ENCODE measurements at regions not wholly inside any gene's neighbourhood (a gene's known extent, or its start where the extent isn't known, plus 50 kb on each side); places are given as distances from the start of the nearest gene placed in this dataset.

DNA sequence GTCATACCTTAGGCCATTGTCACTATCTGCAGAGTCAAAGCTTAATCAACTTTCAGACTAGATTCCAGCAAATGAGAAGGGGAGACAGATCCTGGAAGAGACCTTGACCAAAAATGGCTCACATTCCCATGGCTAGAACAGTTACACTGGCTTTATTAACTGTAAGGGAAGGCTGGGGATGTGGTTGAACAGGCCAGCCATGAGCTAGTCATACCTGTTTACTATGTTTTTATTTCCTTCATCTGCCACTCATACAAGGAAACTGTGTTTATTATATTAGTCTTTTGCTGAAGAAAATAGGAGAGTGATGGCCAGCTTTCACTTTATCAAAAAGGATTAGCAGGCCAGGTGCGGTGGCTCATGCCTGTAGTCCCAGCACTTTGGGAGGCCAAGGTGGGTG lies 319.7 kb downstream of the RAPGEF2 start:
- Histone ChIP-seq H3K18ac (ENCODE audit: extremely low read depth, low read length) (no peak overlapping the region), H4K5ac (ENCODE audit: insufficient read length, low read depth, low read length) (no peak overlapping the region), H3K4me1 (replicated peaks in 1 of 4; ENCODE audit: control insufficient read depth in 3 of 4, insufficient read depth in 4 of 4, low read length in 3 of 4) (peaks cover 0 to 6% (median 0%) of the 10 kb centered on the region in 4 experiments; a peak in 3 of 7 replicates), H3K9ac (replicated peaks in 1 of 4; ENCODE audit: extremely low read depth in 1 of 4, low read depth in 3 of 4, low read length in 3 of 4) (no peak overlapping the region), H4K20me1 (replicated peaks in 1 of 2; ENCODE audit: control insufficient read depth in 1 of 2, insufficient read depth in 2 of 2, low read length in 2 of 2) (no peaks in the 10 kb centered on the region), H3K79me2 (ENCODE audit: control insufficient read depth in 1 of 2, insufficient read depth in 2 of 2, low read length in 2 of 2) (no peaks in the 10 kb centered on the region), H3K9me3 (ENCODE audit: insufficient read depth in 2 of 2, low read depth in 1 of 2, low read length in 1 of 2) (no peaks in the 10 kb centered on the region), H3K4me2 (ENCODE audit: insufficient read depth in 1 of 2, low read depth in 2 of 2, low read length in 2 of 2) (no peak overlapping the region), H3K23me2 (ENCODE audit: low read depth, low read length) (no peaks in the 10 kb centered on the region), H3K27me3 (replicated peaks in 1 of 4; ENCODE audit: control insufficient read depth in 3 of 4, extremely low read depth in 1 of 4, insufficient read depth in 3 of 4, low read length in 3 of 4) (no peaks in the 10 kb centered on the region), H3K4ac (replicated peaks; ENCODE audit: insufficient read length, low read depth, low read length) (no peak overlapping the region), H2BK120ac (replicated peaks; ENCODE audit: low read depth, low read length) (no peak overlapping the region), H3K14ac (ENCODE audit: insufficient read length) (no peak overlapping the region), H4K8ac (ENCODE audit: extremely low read depth, insufficient read depth, low read length) (no peak overlapping the region), H3K79me1 (ENCODE audit: low read depth, low read length) (no peaks in the 10 kb centered on the region), H2BK5ac (ENCODE audit: low read depth, low read length) (no peak overlapping the region), H3K56ac (replicated peaks; ENCODE audit: insufficient read length, low read depth, low read length) (no peak overlapping the region), H2AFZ (ENCODE audit: low read length) (no peak overlapping the region), H3K36me3 (ENCODE audit: control insufficient read depth in 2 of 4, insufficient read depth in 4 of 4, low read length in 3 of 4) (no peaks in the 10 kb centered on the region), H2BK12ac (ENCODE audit: low read depth, low read length) (no peak overlapping the region), H3K23ac (ENCODE audit: insufficient read length) (no peak overlapping the region), H2BK20ac (ENCODE audit: low read length) (no peak overlapping the region), H3K27ac (ENCODE audit: low read depth, low read length) (no peak overlapping the region), H4K91ac (replicated peaks; ENCODE audit: insufficient read length, low read length) (no peak overlapping the region), H2BK15ac (ENCODE audit: low read length) (no peak overlapping the region), H3K4me3 (ENCODE audit: extremely low read depth in 1 of 4, insufficient read depth in 2 of 4, low read depth in 3 of 4, low read length in 4 of 4) (no peak overlapping the region), H2AK5ac (ENCODE audit: low read depth, low read length) (no peak overlapping the region)
- FAIRE-seq (no peak), DNase-seq (ENCODE audit: low read depth in 1 of 2, low spot score in 2 of 2) (no peak)
- ChIA-PET CTCF (ENCODE audit: partially characterized antibody) (no interaction called here), POLR2A (ENCODE audit: partially characterized antibody) (no interaction called here)
- 94% methylated on average over 1 of the region's 1 CpG; no CpG with 5 or more reads in 1 of the 2 experiments for WGBS, 2 experiments (ENCODE audit: extremely low coverage in 1 of 2, insufficient coverage in 1 of 2, insufficient read length in 1 of 2, insufficient replicate concordance in 2 of 2, low coverage in 1 of 2, low lambda C conversion rate in 2 of 2, missing lambda C conversion rate in 1 of 2)
- TF ChIP-seq RFX5 (IDR thresholded peaks at IDR 0.05; ENCODE audit: borderline replicate concordance, low read depth, low read length) (no peak), PHF8 (conservative IDR thresholded peaks at IDR 0.05; ENCODE audit: low read depth, low read length) (no peak), SP4 (IDR thresholded peaks at IDR 0.05; ENCODE audit: low read length) (no peak), FOSL1 (IDR thresholded peaks at IDR 0.05; ENCODE audit: insufficient read depth, low read depth, low read length) (no peak), SAP30 (IDR thresholded peaks at IDR 0.05; ENCODE audit: insufficient read depth, insufficient replicate concordance, low read length) (no peak), POLR2AphosphoS5 (IDR thresholded peaks at IDR 0.05; ENCODE audit: low read depth, low read length) (no peak), RXRA (IDR thresholded peaks at IDR 0.05; ENCODE audit: insufficient read depth, low read depth, low read length) (no peak), JUN (IDR thresholded peaks at IDR 0.05; ENCODE audit: low read depth, low read length) (no peak), TAF1 (IDR thresholded peaks at IDR 0.05; ENCODE audit: low read depth, low read length) (no peak), HDAC6 (IDR thresholded peaks at IDR 0.05; ENCODE audit: low read depth, low read length) (no peak), RBBP5 (IDR thresholded peaks at IDR 0.05; ENCODE audit: borderline replicate concordance, low read depth, low read length) (no peak)

Data from H1 (cell line).